Heart right ventricle (tissue), 16 donors: ENCODE measurements at regions not wholly inside any gene's neighbourhood (a gene's known extent, or its start where the extent isn't known, plus 50 kb on each side); places are given as distances from the start of the nearest gene placed in this dataset.

Experiments
- ATAC-seq, 8 donors: fragments of 200-7000 bp; cut with Tn5 transposase; one replicate each; pipeline ENCODE4 v1.9.1; 2020; ENCODE audit warnings: mild to moderate bottlenecking in 8 of 8, moderate library complexity in 8 of 8, moderate number of reproducible peaks in 1 of 8
- DNase-seq, 2 donors: peaks; one replicate each; pipeline ENCODE4 v3.0.0-alpha.2; 2020
- H3K27ac ChIP-seq, 10 donors: fragments of 200-600 bp; sonication (generic) in 2 of 10; one replicate each; pipeline versions ENCODE4 v1.5.0 to v1.8.0; 2020 to 2022; ENCODE audit warnings: mild to moderate bottlenecking in 3 of 10
- H3K27me3 ChIP-seq, 7 donors: fragments of 200-600 bp; one replicate each; pipeline ENCODE4 v1.8.0; 2021 to 2022; ENCODE audit warnings: mild to moderate bottlenecking in 2 of 7
- H3K36me3 ChIP-seq, 9 donors: fragments of 200-600 bp; sonication (generic) in 1 of 9; one replicate each; pipeline versions ENCODE4 v1.5.0 to v1.8.0; 2020 to 2022; ENCODE audit warnings: mild to moderate bottlenecking in 2 of 9
- H3K4me1 ChIP-seq, 9 donors: fragments of 200-600 bp; sonication (generic) in 1 of 9; one replicate each; pipeline versions ENCODE4 v1.5.0 to v1.8.0; 2020 to 2022; ENCODE audit warnings: mild to moderate bottlenecking in 4 of 9
- H3K4me3 ChIP-seq, 10 donors: fragments of 200-600 bp; sonication (generic) in 2 of 10; one replicate each; pipeline versions ENCODE4 v1.5.0 to v1.8.0; 2020 to 2022; ENCODE audit warnings: mild to moderate bottlenecking in 7 of 10, moderate library complexity in 2 of 10
- H3K9me3 ChIP-seq, 11 donors: fragments of 200-600 bp in 10 of 11; sonication (generic) in 2 of 11; one replicate each; pipeline versions ENCODE4 v1.5.0 to v1.8.0; 2013 to 2022; ENCODE audit warnings: mild to moderate bottlenecking in 2 of 11, control low read depth in 1 of 11, moderate library complexity in 1 of 11
- CTCF ChIP-seq, 9 donors: fragments of 200-600 bp; sonication (generic) in 2 of 9; IDR thresholded peaks; one replicate each; pipeline versions ENCODE4 v1.5.0 to v1.8.0; 2021 to 2022; ENCODE audit warnings: antibody characterized with exemption in 9 of 9, mild to moderate bottlenecking in 5 of 9, moderate library complexity in 1 of 9
- WGBS, 2 donors: extraction: QIAGEN DNeasy Blood & Tissue Kit; methylation state at CpG; one replicate each; pipeline ENCODE4 v1.1.7; 2013; ENCODE audit warnings: inconsistent platforms in 1 of 2; 5-methylcytosine and 5-hydroxymethylcytosine counted together
- intact Hi-C, 10 donors: fragments of 100-400 bp; cut with DNase I; formaldehyde crosslinking; loops; one replicate each; pipeline versions ENCODE4 v1.11.1 to v1.14.2; 2022
- donor health status: Arrhythmogenic right ventricular cardiomyopathy.
- donor health status: ischemic (EF 13 %, LVEDD 7.1; RV severe dilation, severe dysfunction).
- donor health status: healthy with polysubstance abuse.
- donor health status: DM: no; HTN: yes; CAD: no.
- donor health status: DM: no; HTN: no; CAD: no.
- donor health status: ischemic (EF 25% LVEDD 6.9; RV normal size, moderate dysfunction).
- donor health status: ischemic (EF 25% LVEDD 5.7; RV mildly dilated, moderate dysfunction).
- donor health status: healthy.
- donor health status: DM: yes; HTN: yes; CAD: no.
- donor health status: Ischemic cardiomyopathy.
- donor health status: ischemic (EF 35%, LVEDD 5.7; RV mildly dilated, moderate dysfunction).
- donor health status: nonischemic (EF 11% LVEDD 7.7; RV severe dilation, severe dysfunction).
- donor health status: DM: yes; HTN: yes; CAD: no.
- donor health status: PGD.
- donor health status: ischemic (EF 29% LVEDD 5.4; RV normal size, mild dysfunction).
- donor health status: nonischemic (EF 23%, LVEDD 6.1; RV moderate dilation, normal function).

- Histone ChIP-seq H3K36me3 (no peaks in the 10 kb centered on the region), H3K27me3 (no peaks in the 10 kb centered on the region), H3K9me3 (peaks cover 0 to 31% (median 8%) of the 10 kb centered on the region in 11 donors), H3K4me1 (no peaks in the 10 kb centered on the region), H3K4me3 (no peak overlapping the region), H3K27ac (no peak overlapping the region)
- DNase-seq (no peak), ATAC-seq (no peak)
- no peak for TF ChIP-seq CTCF (IDR thresholded peaks at IDR 0.05)
- 68 to 74% methylated on average over 2 of the region's 2 CpGs for WGBS, 2 donors
- intact Hi-C loops: no loop called here
Measured at GRCh38 chr13:64332048-64332447, 2898.1 kb downstream of the PCDH9 start.

GRCh38 chr13:64327505-64328194 is 2902.5 kb downstream of the PCDH9 start:
- no peaks in the 10 kb centered on the region for H3K27me3 ChIP-seq
- H3K36me3 ChIP-seq: no peaks in the 10 kb centered on the region
- DNase-seq (no peak), ATAC-seq (no peak)
- no peak overlapping the region for H3K4me3 ChIP-seq
- peaks cover 0 to 22% (median 0%) of the 10 kb centered on the region in 11 donors for H3K9me3 ChIP-seq
- intact Hi-C loops: no loop called here
- TF ChIP-seq CTCF (IDR thresholded peaks at IDR 0.05): no peak
- no peaks in the 10 kb centered on the region for H3K4me1 ChIP-seq
- WGBS, 2 donors: 16 to 20% methylated on average over 2 of the region's 2 CpGs
- no peak overlapping the region for H3K27ac ChIP-seq

- no peak for ATAC-seq
- WGBS, 2 donors: 65 to 80% methylated on average over 2 of the region's 2 CpGs
Measured at GRCh38 chr13:64314331-64314730, 2898.7 kb upstream of the PCDH20 start.

GRCh38 chr13:64311948-64312347 is 2896.3 kb upstream of the PCDH20 start:
- Histone ChIP-seq H3K4me3 (no peak overlapping the region), H3K4me1 (no peaks in the 10 kb centered on the region), H3K27ac (no peak overlapping the region), H3K27me3 (no peaks in the 10 kb centered on the region), H3K36me3 (no peaks in the 10 kb centered on the region), H3K9me3 (peaks cover 0 to 29% (median 0%) of the 10 kb centered on the region in 11 donors)
- ATAC-seq (no peak), DNase-seq (no peak)
- TF ChIP-seq CTCF (IDR thresholded peaks at IDR 0.05): no peak
- intact Hi-C loops: no loop called here
- WGBS, 2 donors: 76 to 82% methylated on average over 3 of the region's 3 CpGs

More at GRCh38 chr13:64314331-64314730, 2898.7 kb upstream of the PCDH20 start:
- Histone ChIP-seq H3K9me3 (peaks cover 0 to 33% (median 0%) of the 10 kb centered on the region in 11 donors), H3K27me3 (no peaks in the 10 kb centered on the region), H3K4me3 (no peak overlapping the region), H3K27ac (no peak overlapping the region), H3K36me3 (no peaks in the 10 kb centered on the region), H3K4me1 (no peaks in the 10 kb centered on the region)
- no peak for TF ChIP-seq CTCF (IDR thresholded peaks at IDR 0.05)
- DNase-seq: no peak
- intact Hi-C loops: no loop called here
